LNCaP clone FGC (cell line): ENCODE measurements at regions not wholly inside any gene's neighbourhood (a gene's known extent, or its start where the extent isn't known, plus 50 kb on each side); places are given as distances from the start of the nearest gene placed in this dataset.

ENCODE experiments used
- DNase-seq: peaks from one replicate; pipeline ENCODE4 v3.0.0-alpha.2; 2011; ENCODE audit warnings: low read depth
- H3K4me3 ChIP-seq: 2 replicates; pipeline ENCODE4 v1.5.1; 2011; ENCODE audit warnings: mild to moderate bottlenecking, low read depth, low read length, control low read depth
- TF ChIP-seq, protein P1 (sequence below): IDR thresholded peaks from 2 replicates; pipeline ENCODE4 v1.5.1; 2012; ENCODE audit warnings: mild to moderate bottlenecking; ENCODE audit not compliant: control insufficient read depth, insufficient read depth; ENCODE audit errors: extremely low read depth

- DNase-seq = no peak
- TF ChIP-seq, protein P1, sequence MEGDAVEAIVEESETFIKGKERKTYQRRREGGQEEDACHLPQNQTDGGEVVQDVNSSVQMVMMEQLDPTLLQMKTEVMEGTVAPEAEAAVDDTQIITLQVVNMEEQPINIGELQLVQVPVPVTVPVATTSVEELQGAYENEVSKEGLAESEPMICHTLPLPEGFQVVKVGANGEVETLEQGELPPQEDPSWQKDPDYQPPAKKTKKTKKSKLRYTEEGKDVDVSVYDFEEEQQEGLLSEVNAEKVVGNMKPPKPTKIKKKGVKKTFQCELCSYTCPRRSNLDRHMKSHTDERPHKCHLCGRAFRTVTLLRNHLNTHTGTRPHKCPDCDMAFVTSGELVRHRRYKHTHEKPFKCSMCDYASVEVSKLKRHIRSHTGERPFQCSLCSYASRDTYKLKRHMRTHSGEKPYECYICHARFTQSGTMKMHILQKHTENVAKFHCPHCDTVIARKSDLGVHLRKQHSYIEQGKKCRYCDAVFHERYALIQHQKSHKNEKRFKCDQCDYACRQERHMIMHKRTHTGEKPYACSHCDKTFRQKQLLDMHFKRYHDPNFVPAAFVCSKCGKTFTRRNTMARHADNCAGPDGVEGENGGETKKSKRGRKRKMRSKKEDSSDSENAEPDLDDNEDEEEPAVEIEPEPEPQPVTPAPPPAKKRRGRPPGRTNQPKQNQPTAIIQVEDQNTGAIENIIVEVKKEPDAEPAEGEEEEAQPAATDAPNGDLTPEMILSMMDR = no peak
- H3K4me3 ChIP-seq = no peak overlapping the region
These were observed 465.4 kb downstream of the FSCB start for GRCh38 chr14:44041700-44042099.

- TF ChIP-seq, protein P1 = no peak
These were observed 466.5 kb downstream of the FSCB start for GRCh38 chr14:44040561-44040960.

DNA sequence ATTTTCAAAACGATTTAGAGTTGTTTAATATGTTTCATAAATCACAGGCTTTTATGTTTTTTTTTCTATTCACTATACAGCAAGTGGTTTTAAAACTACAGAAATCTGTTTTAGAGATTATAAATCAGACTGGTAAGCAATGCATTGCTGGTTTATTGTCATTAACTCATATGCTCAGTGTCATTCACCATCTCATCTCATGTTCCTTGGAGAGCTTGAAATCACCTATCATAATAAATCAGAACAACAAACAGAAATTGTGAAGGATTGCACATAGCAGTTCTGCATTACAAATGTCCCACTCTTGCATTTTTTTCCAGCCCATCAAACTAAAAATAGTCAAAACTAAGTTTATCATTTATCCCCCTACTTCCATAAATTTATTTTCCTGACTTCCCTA lies 470.8 kb downstream of the FSCB start:
- no peak overlapping the region for H3K4me3 ChIP-seq
- DNase-seq = no peak
- TF ChIP-seq, protein P1 = no peak

More at GRCh38 chr14:44040561-44040960, 466.5 kb downstream of the FSCB start:
- no peak overlapping the region for H3K4me3 ChIP-seq
- DNase-seq = no peak

DNA sequence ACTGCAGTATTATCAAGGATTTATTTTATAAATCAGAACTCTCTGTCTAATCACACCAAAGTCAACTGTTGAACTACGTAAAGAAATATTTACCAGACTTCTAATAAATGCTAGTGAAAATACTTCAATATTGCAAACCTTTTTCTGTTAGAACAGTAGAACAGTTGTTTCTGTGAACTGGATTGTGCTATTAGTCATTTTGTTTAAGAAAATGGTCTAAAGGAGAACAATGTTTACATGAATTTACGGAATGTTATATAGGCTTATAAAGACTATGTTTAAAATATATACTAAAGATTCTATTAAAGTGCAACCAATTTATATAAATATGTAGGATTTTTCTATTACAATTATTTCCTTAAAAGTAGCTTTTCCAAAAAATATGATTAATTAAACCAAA lies 471.4 kb downstream of the FSCB start:
- TF ChIP-seq, protein P1 = no peak
- H3K4me3 ChIP-seq = no peak overlapping the region
- no peak for DNase-seq

GRCh38 chr14:44030831-44031383 lies 476.2 kb downstream of the FSCB start:
- DNase-seq = no peak
- no peak overlapping the region for H3K4me3 ChIP-seq
- TF ChIP-seq, protein P1 = no peak

DNA sequence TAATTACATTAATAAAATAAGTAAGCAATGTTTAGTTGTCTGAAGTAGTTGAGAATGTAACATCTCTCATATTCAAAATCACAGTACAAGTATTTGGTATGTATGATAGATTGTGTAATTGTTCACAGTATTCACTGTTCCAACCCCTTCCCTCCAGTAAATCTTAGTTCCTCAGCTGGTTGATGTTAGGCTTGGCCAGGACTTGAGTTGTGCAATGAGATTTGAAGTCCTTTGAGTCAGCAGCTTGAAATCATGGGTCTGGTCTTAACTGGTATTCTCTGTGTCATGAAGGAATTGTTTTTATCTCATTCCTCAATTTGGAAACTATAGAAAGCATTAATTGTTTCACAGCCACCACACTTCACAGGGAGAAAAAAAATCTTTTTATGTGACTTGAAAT lies 477.1 kb downstream of the FSCB start:
- no peak for DNase-seq
- TF ChIP-seq, protein P1 = no peak
- H3K4me3 ChIP-seq = no peak overlapping the region

DNA sequence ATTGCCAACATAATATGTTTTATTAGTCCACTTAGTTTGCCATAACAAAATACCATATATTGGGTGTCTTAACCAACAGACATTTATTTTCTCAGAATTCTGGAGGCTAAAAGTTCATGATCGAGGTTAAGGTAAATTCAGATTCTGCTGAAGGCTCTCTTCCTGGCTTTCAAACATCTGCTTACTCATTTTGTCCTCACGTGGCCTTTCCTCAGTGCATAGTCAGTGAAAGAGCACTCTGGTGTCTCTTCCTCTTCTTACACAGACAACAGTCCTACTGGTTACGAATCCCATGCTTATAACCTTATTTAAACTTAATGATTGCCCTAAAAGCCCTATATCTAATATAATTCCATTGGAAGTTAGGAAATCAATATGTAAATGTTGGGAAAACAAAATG lies 479.7 kb downstream of the FSCB start:
- DNase-seq = no peak
- TF ChIP-seq, protein P1 = no peak
- no peak overlapping the region for H3K4me3 ChIP-seq
